ENCODE measurements at regions not wholly inside any gene's neighbourhood (a gene's known extent, or its start where the extent isn't known, plus 50 kb on each side); places are given as distances from the start of the nearest gene placed in this dataset.

- DNase-seq (ENCODE audit: insufficient read length, low spot score) (no peak), FAIRE-seq (no peak)
These were observed 96.8 kb upstream of the NLGN4X start for GRCh38 chrX:6325437-6325836.

GRCh38 chrX:6313356-6313755, 84.7 kb upstream of the NLGN4X start:
- DNase-seq (ENCODE audit: insufficient read length, low spot score) (no peak), FAIRE-seq (no peak)

- DNase-seq (ENCODE audit: insufficient read length, low spot score) (no peak), FAIRE-seq (peak; percentile 80)
These were observed 82.9 kb upstream of the NLGN4X start for GRCh38 chrX:6311540-6311939.

GRCh38 chrX:6307156-6307555, 78.5 kb upstream of the NLGN4X start:
- FAIRE-seq (no peak), DNase-seq (ENCODE audit: insufficient read length, low spot score) (no peak)

GRCh38 chrX:6299724-6300123, 71.1 kb upstream of the NLGN4X start:
- DNase-seq (ENCODE audit: insufficient read length, low spot score) (no peak), FAIRE-seq (peak; percentile 55)

- no peak for FAIRE-seq
These were observed 65.0 kb upstream of the NLGN4X start for GRCh38 chrX:6293716-6294115.

GRCh38 chrX:6292599-6292998, 63.9 kb upstream of the NLGN4X start:
- DNase-seq (ENCODE audit: insufficient read length, low spot score) (no peak), FAIRE-seq (no peak)

More at GRCh38 chrX:6293716-6294115, 65.0 kb upstream of the NLGN4X start:
- DNase-seq (ENCODE audit: insufficient read length, low spot score) = no peak

- no peak for DNase-seq (ENCODE audit: insufficient read length, low spot score)
- no peak for FAIRE-seq
These were observed 62.8 kb upstream of the NLGN4X start for GRCh38 chrX:6291444-6291843.

- FAIRE-seq = no peak
- DNase-seq (ENCODE audit: insufficient read length, low spot score) = no peak
These were observed 55.2 kb upstream of the NLGN4X start for GRCh38 chrX:6283826-6284225.

- DNase-seq (ENCODE audit: insufficient read length, low spot score) (no peak), FAIRE-seq (no peak)
These were observed 50.7 kb upstream of the NLGN4X start for GRCh38 chrX:6279277-6279909.
